Medulla oblongata (tissue), 1 donor: ENCODE measurements at regions not wholly inside any gene's neighbourhood (a gene's known extent, or its start where the extent isn't known, plus 50 kb on each side); places are given as distances from the start of the nearest gene placed in this dataset.

Experiments used
- DNase-seq: peaks from one replicate; pipeline ENCODE4 v3.0.0-alpha.2; 2015; ENCODE audit errors: extremely low spot score

GRCh38 chr6:209432-210103 lies 82.7 kb upstream of the DUSP22 start:
- DNase-seq, result no peak

- DNase-seq, result no peak
Observed at GRCh38 chr6:210104-210456, 82.2 kb upstream of the DUSP22 start.

GRCh38 chr6:210778-211374 lies 81.4 kb upstream of the DUSP22 start:
- no peak for DNase-seq

- DNase-seq, result peak; percentile 31
Observed at GRCh38 chr6:211871-212497, 80.3 kb upstream of the DUSP22 start.

GRCh38 chr6:213284-213683 lies 79.0 kb upstream of the DUSP22 start:
- no peak for DNase-seq

GRCh38 chr6:214428-214827 lies 77.9 kb upstream of the DUSP22 start:
- no peak for DNase-seq

- no peak for DNase-seq
Observed at GRCh38 chr6:215335-216034, 76.8 kb upstream of the DUSP22 start.

GRCh38 chr6:217048-217659 lies 75.1 kb upstream of the DUSP22 start:
- no peak for DNase-seq

- no peak for DNase-seq
Observed at GRCh38 chr6:218153-219018, 73.9 kb upstream of the DUSP22 start.

GRCh38 chr6:219019-219570 lies 73.2 kb upstream of the DUSP22 start:
- DNase-seq, result no peak

GRCh38 chr6:219641-220198 lies 72.6 kb upstream of the DUSP22 start:
- peak; percentile 72 for DNase-seq

- DNase-seq, result no peak
Observed at GRCh38 chr6:220312-220711, 72.0 kb upstream of the DUSP22 start.

- DNase-seq, result no peak
Observed at GRCh38 chr6:220721-221475, 71.4 kb upstream of the DUSP22 start.

- no peak for DNase-seq
Observed at GRCh38 chr6:221531-222349, 70.5 kb upstream of the DUSP22 start.

GRCh38 chr6:222468-222867 lies 69.8 kb upstream of the DUSP22 start:
- DNase-seq, result no peak

- DNase-seq, result no peak
Observed at GRCh38 chr6:223136-223535, 69.2 kb upstream of the DUSP22 start.

- no peak for DNase-seq
Observed at GRCh38 chr6:223763-224162, 68.5 kb upstream of the DUSP22 start.

GRCh38 chr6:224350-224749 lies 67.9 kb upstream of the DUSP22 start:
- DNase-seq, result no peak

- DNase-seq, result no peak
Observed at GRCh38 chr6:225121-225721, 67.1 kb upstream of the DUSP22 start.
